Fibroblast of lung (primary cell): ENCODE measurements at regions not wholly inside any gene's neighbourhood (a gene's known extent, or its start where the extent isn't known, plus 50 kb on each side); places are given as distances from the start of the nearest gene placed in this dataset.

Source experiments
- DNase-seq, 2 donors: peaks; one replicate each; pipeline versions ENCODE4 v3.0.0 to v3.0.0-alpha.2; 2010; ENCODE audit warnings: low read depth in 2 of 2
- H2AFZ ChIP-seq: 2 replicates; pipeline ENCODE4 v1.5.1; 2012; ENCODE audit warnings: low read length, control low read depth, inconsistent platforms
- H3K27ac ChIP-seq: 2 replicates; pipeline ENCODE4 v1.5.1; 2011; ENCODE audit warnings: low read length, control low read depth; ENCODE audit not compliant: insufficient read depth
- H3K27me3 ChIP-seq: 2 replicates; pipeline ENCODE4 v1.5.1; 2011; ENCODE audit warnings: mild to moderate bottlenecking, low read length; ENCODE audit not compliant: control insufficient read depth, insufficient read depth
- H3K36me3 ChIP-seq: 2 replicates; pipeline ENCODE4 v1.5.1; 2011; ENCODE audit warnings: low read length; ENCODE audit not compliant: control insufficient read depth, insufficient read depth
- H3K4me1 ChIP-seq: 2 replicates; pipeline ENCODE4 v1.5.1; 2011; ENCODE audit warnings: low read length; ENCODE audit not compliant: control insufficient read depth, insufficient read depth; ENCODE audit errors: extremely low read depth
- H3K4me2 ChIP-seq: 2 replicates; pipeline ENCODE4 v1.5.1; 2011; ENCODE audit warnings: low read length, control low read depth; ENCODE audit not compliant: insufficient read depth; ENCODE audit errors: extremely low read depth
- H3K4me3 ChIP-seq, 4 experiments: fragments of 200-600 bp in 1 of 4; sonication (generic) in 1 of 4; replicated peaks in 1 of 4; 2 replicates each; pipeline ENCODE4 v1.5.1; 2011 to 2016; ENCODE audit warnings: low read length in 4 of 4, low read depth in 3 of 4, mild to moderate bottlenecking in 3 of 4, control low read depth in 2 of 4, inconsistent platforms in 1 of 4, mixed read lengths in 1 of 4; ENCODE audit not compliant: insufficient read depth in 1 of 4; ENCODE audit errors: control extremely low read depth in 1 of 4
- H3K79me2 ChIP-seq: 2 replicates; pipeline ENCODE4 v1.5.1; 2012; ENCODE audit warnings: mild to moderate bottlenecking, low read length, inconsistent platforms; ENCODE audit not compliant: control insufficient read depth, insufficient read depth
- H3K9ac ChIP-seq: 2 replicates; pipeline ENCODE4 v1.5.1; 2011; ENCODE audit warnings: mild to moderate bottlenecking, low read length, control low read depth; ENCODE audit not compliant: insufficient read depth
- H3K9me3 ChIP-seq: 2 replicates; pipeline ENCODE4 v1.5.1; 2012; ENCODE audit warnings: low read depth, low read length; ENCODE audit not compliant: control insufficient read depth, insufficient read depth
- H4K20me1 ChIP-seq: 2 replicates; pipeline ENCODE4 v1.5.1; 2011; ENCODE audit warnings: low read length; ENCODE audit not compliant: control insufficient read depth, insufficient read depth; ENCODE audit errors: extremely low read depth
- EZH2 ChIP-seq: IDR thresholded peaks from 2 replicates; pipeline ENCODE4 v1.5.1; 2012; ENCODE audit warnings: low read length, control low read depth, mild to moderate bottlenecking; ENCODE audit errors: missing control alignments
- TF ChIP-seq, protein P1 (sequence below), 2 donors: IDR thresholded peaks in 1 of 2; conservative IDR thresholded peaks in 1 of 2; 1 replicate in 1 of 2; 2 replicates in 1 of 2; pipeline ENCODE4 v1.5.1; 2011 to 2012; ENCODE audit warnings: low read length in 2 of 2, control low read depth in 1 of 2, inconsistent platforms in 1 of 2, low read depth in 1 of 2, mild to moderate bottlenecking in 1 of 2

GRCh38 chr2:165015052-165015642, 59.8 kb upstream of the SLC38A11 start:
- Histone ChIP-seq H3K4me3 (no peak overlapping the region), H3K27me3 (no peaks in the 10 kb centered on the region), H3K4me2 (no peak overlapping the region), H3K36me3 (no peaks in the 10 kb centered on the region), H3K4me1 (no peaks in the 10 kb centered on the region), H3K9me3 (no peaks in the 10 kb centered on the region), H3K27ac (no peak overlapping the region), H4K20me1 (no peaks in the 10 kb centered on the region), H2AFZ (no peak overlapping the region), H3K9ac (no peak overlapping the region), H3K79me2 (no peaks in the 10 kb centered on the region)
- DNase-seq: peak; percentile 58 to 61
- no peak for TF ChIP-seq EZH2
- TF ChIP-seq, protein P1, sequence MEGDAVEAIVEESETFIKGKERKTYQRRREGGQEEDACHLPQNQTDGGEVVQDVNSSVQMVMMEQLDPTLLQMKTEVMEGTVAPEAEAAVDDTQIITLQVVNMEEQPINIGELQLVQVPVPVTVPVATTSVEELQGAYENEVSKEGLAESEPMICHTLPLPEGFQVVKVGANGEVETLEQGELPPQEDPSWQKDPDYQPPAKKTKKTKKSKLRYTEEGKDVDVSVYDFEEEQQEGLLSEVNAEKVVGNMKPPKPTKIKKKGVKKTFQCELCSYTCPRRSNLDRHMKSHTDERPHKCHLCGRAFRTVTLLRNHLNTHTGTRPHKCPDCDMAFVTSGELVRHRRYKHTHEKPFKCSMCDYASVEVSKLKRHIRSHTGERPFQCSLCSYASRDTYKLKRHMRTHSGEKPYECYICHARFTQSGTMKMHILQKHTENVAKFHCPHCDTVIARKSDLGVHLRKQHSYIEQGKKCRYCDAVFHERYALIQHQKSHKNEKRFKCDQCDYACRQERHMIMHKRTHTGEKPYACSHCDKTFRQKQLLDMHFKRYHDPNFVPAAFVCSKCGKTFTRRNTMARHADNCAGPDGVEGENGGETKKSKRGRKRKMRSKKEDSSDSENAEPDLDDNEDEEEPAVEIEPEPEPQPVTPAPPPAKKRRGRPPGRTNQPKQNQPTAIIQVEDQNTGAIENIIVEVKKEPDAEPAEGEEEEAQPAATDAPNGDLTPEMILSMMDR (conservative IDR thresholded peaks at IDR 0.05 in 1 of 2, IDR thresholded peaks at IDR 0.05 in 1 of 2; ENCODE audit: low read depth in 1 of 2, low read length in 2 of 2): peak; percentile 92 to 94

- no peak overlapping the region for H2AFZ ChIP-seq
- H3K4me1 ChIP-seq: no peaks in the 10 kb centered on the region
- H3K4me2 ChIP-seq: no peak overlapping the region
These were observed 58.8 kb upstream of the SLC38A11 start for GRCh38 chr2:165013944-165014619.

GRCh38 chr2:165011199-165011598, 55.9 kb upstream of the SLC38A11 start:
- H3K27me3 ChIP-seq: no peaks in the 10 kb centered on the region
- H3K4me3 ChIP-seq: no peak overlapping the region
- no peak overlapping the region for H2AFZ ChIP-seq
- H3K79me2 ChIP-seq: no peaks in the 10 kb centered on the region
- H3K36me3 ChIP-seq: no peaks in the 10 kb centered on the region
- no peaks in the 10 kb centered on the region for H3K9me3 ChIP-seq
- peaks cover 3% of the 10 kb centered on the region for H3K4me1 ChIP-seq
- H3K4me2 ChIP-seq: no peak overlapping the region
- no peaks in the 10 kb centered on the region for H4K20me1 ChIP-seq
- no peak overlapping the region for H3K9ac ChIP-seq
- H3K27ac ChIP-seq: no peak overlapping the region
- peak in 1 of 2 donors; percentile 14 for DNase-seq
- TF ChIP-seq, protein P1 (conservative IDR thresholded peaks at IDR 0.05 in 1 of 2, IDR thresholded peaks at IDR 0.05 in 1 of 2; ENCODE audit: low read depth in 1 of 2, low read length in 2 of 2): no peak
- TF ChIP-seq EZH2: no peak

More at GRCh38 chr2:165013944-165014619, 58.8 kb upstream of the SLC38A11 start:
- H3K27ac ChIP-seq: no peak overlapping the region
- H3K9me3 ChIP-seq: no peaks in the 10 kb centered on the region
- H3K79me2 ChIP-seq: no peaks in the 10 kb centered on the region
- no peak overlapping the region for H3K9ac ChIP-seq
- no peaks in the 10 kb centered on the region for H3K27me3 ChIP-seq
- TF ChIP-seq EZH2: no peak
- TF ChIP-seq, protein P1 (conservative IDR thresholded peaks at IDR 0.05 in 1 of 2, IDR thresholded peaks at IDR 0.05 in 1 of 2; ENCODE audit: low read depth in 1 of 2, low read length in 2 of 2): no peak
- no peak overlapping the region for H3K4me3 ChIP-seq
- no peaks in the 10 kb centered on the region for H4K20me1 ChIP-seq
- no peaks in the 10 kb centered on the region for H3K36me3 ChIP-seq
- DNase-seq: no peak
